Caco-2 (cell line): ENCODE measurements at regions not wholly inside any gene's neighbourhood (a gene's known extent, or its start where the extent isn't known, plus 50 kb on each side); places are given as distances from the start of the nearest gene placed in this dataset.

Source experiments
- BruUV-seq: library from RNA; stranded (reverse); fragments of 400-500 nt; replicated peaks from 2 replicates; lab custom pipeline; 2021; lab: Mats Ljungman, UMichigan
- CTCF ChIA-PET: fragments of 300-600 bp; sonication (Branson Sonifier 250); formaldehyde crosslinking; loops from one replicate; lab custom pipeline; 2022; ENCODE audit warnings: antibody characterized with exemption; lab: Charles Lee
- POLR2A ChIA-PET: fragments of 300-600 bp; sonication (Branson Sonifier 250); formaldehyde crosslinking; loops from one replicate; lab custom pipeline; 2022; ENCODE audit warnings: antibody characterized with exemption; lab: Charles Lee
- DNase-seq, 2 experiments: peaks; one replicate each; pipeline versions ENCODE4 v3.0.0 to v3.0.0-alpha.2; 2020 to 2022
- H3K27me3 ChIP-seq: replicated peaks from 2 replicates; pipeline ENCODE4 v1.6.0; 2011; ENCODE audit warnings: low read length; ENCODE audit not compliant: control insufficient read depth, insufficient read depth
- H3K36me3 ChIP-seq: 2 replicates; pipeline ENCODE4 v1.5.1; 2011; ENCODE audit warnings: low read length; ENCODE audit not compliant: control insufficient read depth, insufficient read depth
- H3K4me1 ChIP-seq: fragments of 250-450 bp; sonication (Bioruptor Pico); 2 replicates; pipeline ENCODE4 v1.5.1; 2020; ENCODE audit warnings: mild to moderate bottlenecking
- H3K4me3 ChIP-seq: 2 replicates; pipeline ENCODE4 v1.5.1; 2011; ENCODE audit warnings: low read depth, mild to moderate bottlenecking, control low read depth, low read length
- H3K9me3 ChIP-seq: fragments of 250-450 bp; sonication (Bioruptor Pico); 2 replicates; pipeline ENCODE4 v1.5.1; 2020; ENCODE audit warnings: mild to moderate bottlenecking, moderate library complexity
- H3K27ac Mint-ChIP-seq: one replicate; pipeline ENCODE4 v1.8.0; 2022; ENCODE audit warnings: mixed read lengths; ENCODE audit not compliant: unreplicated experiment
- H3K27me3 Mint-ChIP-seq: one replicate; pipeline ENCODE4 v1.8.0; 2022; ENCODE audit warnings: mixed read lengths; ENCODE audit not compliant: insufficient read depth, unreplicated experiment
- H3K36me3 Mint-ChIP-seq: one replicate; pipeline ENCODE4 v1.8.0; 2022; ENCODE audit warnings: mild to moderate bottlenecking, mixed read lengths; ENCODE audit not compliant: insufficient read depth, unreplicated experiment
- H3K4me1 Mint-ChIP-seq: one replicate; pipeline ENCODE4 v1.8.0; 2022; ENCODE audit warnings: low read depth, mixed read lengths; ENCODE audit not compliant: unreplicated experiment
- H3K4me3 Mint-ChIP-seq: one replicate; pipeline ENCODE4 v1.8.0; 2022; ENCODE audit warnings: mild to moderate bottlenecking, moderate library complexity, mixed read lengths; ENCODE audit not compliant: unreplicated experiment
- H3K9me3 Mint-ChIP-seq: one replicate; pipeline ENCODE4 v1.8.0; 2022; ENCODE audit warnings: mixed read lengths; ENCODE audit not compliant: unreplicated experiment
- intact Hi-C: fragments of 100-400 bp; cut with micrococcal nuclease; formaldehyde crosslinking; loops from one replicate; pipeline ENCODE4 v1.10.0; 2022; ENCODE audit not compliant: unreplicated experiment
- TF ChIP-seq, protein P1 (sequence below), 2 experiments: fragments of 200-600 bp in 1 of 2; IDR thresholded peaks; 1 replicate in 1 of 2; 2 replicates in 1 of 2; pipeline versions ENCODE4 v1.5.1 to v1.8.0; 2011 to 2022; ENCODE audit warnings: antibody characterized with exemption in 1 of 2, control low read depth in 1 of 2, inconsistent platforms in 1 of 2, low read depth in 1 of 2, low read length in 1 of 2, mild to moderate bottlenecking in 1 of 2, moderate library complexity in 1 of 2; ENCODE audit not compliant: insufficient read depth in 1 of 2, severe bottlenecking in 1 of 2, unreplicated experiment in 1 of 2

DNA sequence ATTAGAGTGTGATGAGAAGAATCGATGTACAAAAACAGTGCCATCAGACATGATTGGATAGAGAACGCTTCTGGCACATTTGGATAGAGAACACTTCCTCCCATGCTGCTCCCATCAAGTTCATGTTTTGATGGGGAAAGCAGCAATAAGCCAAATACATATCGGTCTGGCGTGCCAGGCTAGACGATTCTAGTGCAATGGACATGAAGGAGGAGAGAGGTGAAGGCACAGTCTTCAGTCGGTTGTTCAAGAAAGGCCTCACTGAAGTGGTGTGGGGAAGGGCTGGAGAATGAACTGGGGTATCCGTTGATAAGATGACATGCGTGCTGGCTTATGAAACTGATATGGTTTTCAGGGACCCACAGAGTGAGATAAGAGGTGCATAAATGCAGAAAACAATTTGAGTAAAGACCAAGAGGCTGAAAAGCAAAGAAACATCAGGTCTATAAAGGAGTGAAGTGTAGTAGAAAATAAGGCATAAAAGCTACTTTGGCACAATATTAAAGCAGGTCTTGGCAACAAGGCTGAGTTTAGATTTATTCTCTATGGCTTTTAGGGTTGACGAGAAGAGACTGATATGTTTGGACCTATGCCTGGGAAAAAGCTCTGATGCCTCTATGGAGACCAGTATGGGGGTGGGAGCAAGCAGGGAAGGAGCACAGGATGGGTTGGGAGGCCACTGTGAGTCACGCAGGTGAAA, 117.6 kb upstream of the PIEZO2 start:
- no peak overlapping the region for H3K27ac Mint-ChIP-seq

DNA sequence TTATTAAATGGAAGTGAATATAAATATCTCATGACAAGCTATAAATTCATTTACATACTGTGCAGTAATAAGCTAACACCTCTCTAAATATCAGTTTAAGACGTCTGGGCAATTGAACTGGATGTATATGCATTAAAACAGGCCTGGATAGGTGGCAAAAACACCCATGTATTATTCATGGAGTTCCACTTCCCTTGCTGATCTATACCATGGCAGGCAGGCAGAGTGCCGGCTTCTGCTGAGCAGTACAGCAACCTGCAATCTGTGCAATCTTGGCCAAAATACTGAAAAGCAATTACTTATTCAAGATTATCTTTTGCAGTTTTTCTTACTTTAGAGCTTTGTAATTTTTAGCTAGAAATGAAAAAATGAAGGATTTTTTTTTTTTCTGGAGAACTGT, 112.1 kb upstream of the PIEZO2 start:
- H3K36me3 Mint-ChIP-seq, result no peaks in the 10 kb centered on the region
- H3K4me3 ChIP-seq, result no peak overlapping the region
- no peaks in the 10 kb centered on the region for H3K27me3 ChIP-seq
- DNase-seq, result no peak
- peaks cover 9% of the 10 kb centered on the region for H3K9me3 Mint-ChIP-seq
- no peaks in the 10 kb centered on the region for H3K4me1 ChIP-seq
- H3K36me3 ChIP-seq, result no peaks in the 10 kb centered on the region
- CTCF ChIA-PET, result no interaction called here
- TF ChIP-seq, protein P1, sequence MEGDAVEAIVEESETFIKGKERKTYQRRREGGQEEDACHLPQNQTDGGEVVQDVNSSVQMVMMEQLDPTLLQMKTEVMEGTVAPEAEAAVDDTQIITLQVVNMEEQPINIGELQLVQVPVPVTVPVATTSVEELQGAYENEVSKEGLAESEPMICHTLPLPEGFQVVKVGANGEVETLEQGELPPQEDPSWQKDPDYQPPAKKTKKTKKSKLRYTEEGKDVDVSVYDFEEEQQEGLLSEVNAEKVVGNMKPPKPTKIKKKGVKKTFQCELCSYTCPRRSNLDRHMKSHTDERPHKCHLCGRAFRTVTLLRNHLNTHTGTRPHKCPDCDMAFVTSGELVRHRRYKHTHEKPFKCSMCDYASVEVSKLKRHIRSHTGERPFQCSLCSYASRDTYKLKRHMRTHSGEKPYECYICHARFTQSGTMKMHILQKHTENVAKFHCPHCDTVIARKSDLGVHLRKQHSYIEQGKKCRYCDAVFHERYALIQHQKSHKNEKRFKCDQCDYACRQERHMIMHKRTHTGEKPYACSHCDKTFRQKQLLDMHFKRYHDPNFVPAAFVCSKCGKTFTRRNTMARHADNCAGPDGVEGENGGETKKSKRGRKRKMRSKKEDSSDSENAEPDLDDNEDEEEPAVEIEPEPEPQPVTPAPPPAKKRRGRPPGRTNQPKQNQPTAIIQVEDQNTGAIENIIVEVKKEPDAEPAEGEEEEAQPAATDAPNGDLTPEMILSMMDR (IDR thresholded peaks at IDR 0.05; ENCODE audit: insufficient read depth in 1 of 2, low read depth in 1 of 2, low read length in 1 of 2, severe bottlenecking in 1 of 2, unreplicated experiment in 1 of 2), result no peak
- H3K9me3 ChIP-seq, result peaks cover 7% of the 10 kb centered on the region
- H3K4me1 Mint-ChIP-seq, result no peaks in the 10 kb centered on the region
- peaks cover 2% of the 10 kb centered on the region for H3K27me3 Mint-ChIP-seq
- POLR2A ChIA-PET, result no interaction called here
- BruUV-seq, result no TSS peak
- H3K4me3 Mint-ChIP-seq, result no peak overlapping the region
- intact Hi-C loops, result no loop called here
- no peak overlapping the region for H3K27ac Mint-ChIP-seq

More for the DNA sequence above, 117.6 kb upstream of the PIEZO2 start:
- Mint-ChIP-seq H3K9me3 (peaks cover 24% of the 10 kb centered on the region), H3K36me3 (no peaks in the 10 kb centered on the region), H3K4me1 (no peaks in the 10 kb centered on the region), H3K4me3 (no peak overlapping the region), H3K27me3 (no peaks in the 10 kb centered on the region)
- no TSS peak for BruUV-seq
- intact Hi-C loops, result no loop called here
- Histone ChIP-seq H3K9me3 (peaks cover 7% of the 10 kb centered on the region), H3K36me3 (no peaks in the 10 kb centered on the region), H3K4me3 (no peak overlapping the region), H3K4me1 (no peaks in the 10 kb centered on the region), H3K27me3 (no peaks in the 10 kb centered on the region)
- TF ChIP-seq, protein P1 (IDR thresholded peaks at IDR 0.05; ENCODE audit: insufficient read depth in 1 of 2, low read depth in 1 of 2, low read length in 1 of 2, severe bottlenecking in 1 of 2, unreplicated experiment in 1 of 2), result no peak
- POLR2A ChIA-PET, result no interaction called here
- CTCF ChIA-PET, result no interaction called here
- no peak for DNase-seq

DNA sequence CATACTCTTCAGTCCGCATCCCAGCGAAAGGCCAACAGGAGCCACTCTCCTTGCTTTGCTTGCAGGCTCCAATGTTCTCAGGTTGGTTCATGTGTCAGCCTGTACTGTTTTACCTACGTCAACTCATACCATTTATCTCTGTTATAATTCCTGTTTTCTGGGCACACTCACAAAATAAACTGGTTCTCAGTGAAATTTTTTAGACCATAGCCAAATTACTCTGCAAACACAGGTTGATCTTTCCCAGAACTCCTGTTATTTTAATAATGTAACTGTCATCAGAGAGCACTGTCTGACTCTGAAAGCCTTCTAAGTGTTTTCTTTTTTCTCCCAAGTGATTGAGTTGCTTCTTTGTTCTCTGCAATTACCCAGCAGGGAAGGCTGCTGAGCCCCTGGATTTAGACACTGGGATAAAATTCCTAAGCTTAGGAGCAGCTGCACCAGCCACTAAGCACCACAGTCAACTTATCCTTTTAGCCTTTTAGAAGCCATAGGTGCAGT, 111.6 kb upstream of the PIEZO2 start:
- Histone ChIP-seq H3K27me3 (no peaks in the 10 kb centered on the region), H3K36me3 (no peaks in the 10 kb centered on the region), H3K9me3 (peaks cover 7% of the 10 kb centered on the region), H3K4me3 (no peak overlapping the region), H3K4me1 (no peaks in the 10 kb centered on the region)
- no peak overlapping the region for H3K27ac Mint-ChIP-seq
- TF ChIP-seq, protein P1 (IDR thresholded peaks at IDR 0.05; ENCODE audit: insufficient read depth in 1 of 2, low read depth in 1 of 2, low read length in 1 of 2, severe bottlenecking in 1 of 2, unreplicated experiment in 1 of 2), result no peak
- no peak overlapping the region for H3K4me3 Mint-ChIP-seq
- POLR2A ChIA-PET, result no interaction called here
- CTCF ChIA-PET, result no interaction called here
- intact Hi-C loops, result no loop called here
- H3K36me3 Mint-ChIP-seq, result no peaks in the 10 kb centered on the region
- no peak for DNase-seq
- no peaks in the 10 kb centered on the region for H3K4me1 Mint-ChIP-seq
- H3K27me3 Mint-ChIP-seq, result peaks cover 2% of the 10 kb centered on the region
- no TSS peak for BruUV-seq
- peaks cover 8% of the 10 kb centered on the region for H3K9me3 Mint-ChIP-seq
